ENCODE measurements at regions not wholly inside any gene's neighbourhood (a gene's known extent, or its start where the extent isn't known, plus 50 kb on each side); places are given as distances from the start of the nearest gene placed in this dataset.

GRCh38 chr7:54963155-54963554 is 55.7 kb upstream of the EGFR start:
- DNase-seq: no peak

- DNase-seq: no peak
Observed at GRCh38 chr7:54964136-54964535, 54.7 kb upstream of the EGFR start.

- no peak for DNase-seq
Observed at GRCh38 chr7:54967377-54967776, 51.4 kb upstream of the EGFR start.

- DNase-seq: no peak
Observed at GRCh38 chr7:54968018-54968417, 50.8 kb upstream of the EGFR start.

Data from activated CD4-positive, alpha-beta T cell treated with anti-CD3 and anti-CD28 coated beads, Interleukin-2, Interleukin-6, amounts not matched to agents 100 ng/mL and 50 ng/mL, durations not matched to agents 16 hours and 8 hours (primary cell).